Left lung (tissue), 4 donors: ENCODE measurements at regions not wholly inside any gene's neighbourhood (a gene's known extent, or its start where the extent isn't known, plus 50 kb on each side); places are given as distances from the start of the nearest gene placed in this dataset.
"Not testable (repeated sequence)": the region's sequence is repeated elsewhere in the genome, so short reads cannot be mapped to it uniquely, and the experiment has no call there.

Experiments
- ATAC-seq: fragments of 200-7000 bp; cut with Tn5 transposase; one replicate; pipeline ENCODE4 v1.9.1; 2020; ENCODE audit warnings: moderate library complexity
- DNase-seq, 4 donors: peaks; one replicate each; pipeline ENCODE4 v3.0.0-alpha.2; 2013 to 2020
- H3K27ac ChIP-seq, 2 donors: fragments of 200-600 bp; sonication (generic) in 1 of 2; one replicate each; pipeline versions ENCODE4 v1.5.0 to v1.8.0; 2020 to 2021
- H3K27me3 ChIP-seq, 2 donors: fragments of 200-600 bp; sonication (generic) in 1 of 2; one replicate each; pipeline versions ENCODE4 v1.5.0 to v1.8.0; 2020 to 2021
- H3K36me3 ChIP-seq, 2 donors: fragments of 200-600 bp; sonication (generic) in 1 of 2; one replicate each; pipeline versions ENCODE4 v1.5.0 to v1.8.0; 2020 to 2021
- H3K4me1 ChIP-seq, 2 donors: fragments of 200-600 bp; one replicate each; pipeline ENCODE4 v1.8.0; 2021
- H3K4me3 ChIP-seq, 2 donors: fragments of 200-600 bp; sonication (generic) in 1 of 2; one replicate each; pipeline versions ENCODE4 v1.5.0 to v1.8.0; 2020 to 2021; ENCODE audit warnings: mild to moderate bottlenecking in 1 of 2
- H3K9me3 ChIP-seq, 2 donors: fragments of 200-600 bp; sonication (generic) in 1 of 2; one replicate each; pipeline versions ENCODE4 v1.5.0 to v1.8.0; 2020 to 2021
- intact Hi-C, 2 donors: fragments of 100-400 bp; cut with DNase I; formaldehyde crosslinking; loops; one replicate each; pipeline versions ENCODE4 v1.11.2 to v1.14.2; 2022
- TF ChIP-seq, protein P1 (sequence below), 2 donors: fragments of 200-600 bp; sonication (generic) in 1 of 2; IDR thresholded peaks; one replicate each; pipeline versions ENCODE4 v1.5.0 to v1.8.0; 2021; ENCODE audit warnings: antibody characterized with exemption in 2 of 2
- donor health status: DM: no; HTN: yes; CAD: no.
- donor health status: DM: no; HTN: no; CAD: no.

DNA sequence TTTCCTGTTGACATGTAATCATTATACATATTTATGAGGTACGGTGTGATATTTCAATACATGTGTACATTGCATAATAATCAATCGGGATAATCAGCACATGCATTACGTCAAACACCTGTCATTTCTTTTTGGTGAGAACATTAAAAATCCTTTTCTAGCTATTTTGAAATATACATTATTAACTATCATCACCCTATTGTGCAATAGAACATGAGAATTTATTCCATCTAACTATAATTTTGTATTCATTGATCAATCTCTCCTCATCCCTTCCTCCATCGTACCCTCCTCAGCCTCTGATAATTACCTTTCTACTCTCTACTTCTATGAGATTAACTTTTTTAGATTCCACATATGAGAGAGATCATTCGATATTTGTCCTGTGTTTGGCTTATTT is 170.9 kb upstream of the GHR start:
- no peak for DNase-seq
- no peaks in the 10 kb centered on the region for H3K27me3 ChIP-seq
- TF ChIP-seq, protein P1, sequence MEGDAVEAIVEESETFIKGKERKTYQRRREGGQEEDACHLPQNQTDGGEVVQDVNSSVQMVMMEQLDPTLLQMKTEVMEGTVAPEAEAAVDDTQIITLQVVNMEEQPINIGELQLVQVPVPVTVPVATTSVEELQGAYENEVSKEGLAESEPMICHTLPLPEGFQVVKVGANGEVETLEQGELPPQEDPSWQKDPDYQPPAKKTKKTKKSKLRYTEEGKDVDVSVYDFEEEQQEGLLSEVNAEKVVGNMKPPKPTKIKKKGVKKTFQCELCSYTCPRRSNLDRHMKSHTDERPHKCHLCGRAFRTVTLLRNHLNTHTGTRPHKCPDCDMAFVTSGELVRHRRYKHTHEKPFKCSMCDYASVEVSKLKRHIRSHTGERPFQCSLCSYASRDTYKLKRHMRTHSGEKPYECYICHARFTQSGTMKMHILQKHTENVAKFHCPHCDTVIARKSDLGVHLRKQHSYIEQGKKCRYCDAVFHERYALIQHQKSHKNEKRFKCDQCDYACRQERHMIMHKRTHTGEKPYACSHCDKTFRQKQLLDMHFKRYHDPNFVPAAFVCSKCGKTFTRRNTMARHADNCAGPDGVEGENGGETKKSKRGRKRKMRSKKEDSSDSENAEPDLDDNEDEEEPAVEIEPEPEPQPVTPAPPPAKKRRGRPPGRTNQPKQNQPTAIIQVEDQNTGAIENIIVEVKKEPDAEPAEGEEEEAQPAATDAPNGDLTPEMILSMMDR (IDR thresholded peaks at IDR 0.05) = no peak
- no peaks in the 10 kb centered on the region for H3K36me3 ChIP-seq
- H3K4me3 ChIP-seq = no peak overlapping the region
- H3K9me3 ChIP-seq = no peaks in the 10 kb centered on the region
- no peak overlapping the region for H3K27ac ChIP-seq
- no peak for ATAC-seq
- intact Hi-C loops = no loop called here
- no peaks in the 10 kb centered on the region for H3K4me1 ChIP-seq

DNA sequence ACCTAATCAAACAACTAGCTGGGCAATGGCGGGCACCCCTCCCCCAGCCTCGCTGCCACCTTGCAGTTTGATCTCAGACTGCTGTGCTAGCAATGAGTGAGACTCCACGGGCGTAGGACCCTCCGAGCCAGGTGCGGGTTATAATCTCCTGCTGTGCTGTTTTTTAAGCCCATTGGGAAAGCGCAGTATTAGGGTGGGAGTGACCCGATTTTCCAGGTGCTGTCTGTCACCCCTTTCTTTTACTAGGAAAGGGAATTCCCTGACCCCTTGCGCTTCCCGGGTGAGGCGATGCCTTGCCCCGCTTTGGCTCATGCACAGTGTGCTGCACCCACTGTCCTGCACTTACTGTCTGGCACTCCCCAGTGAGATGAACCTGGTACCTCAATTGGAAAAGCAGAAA is 163.3 kb upstream of the GHR start:
- H3K9me3 ChIP-seq, H3K27me3 ChIP-seq, H3K4me1 ChIP-seq, H3K27ac ChIP-seq, ATAC-seq, H3K36me3 ChIP-seq, H3K4me3 ChIP-seq, intact Hi-C loops: not testable (repeated sequence)
- DNase-seq = peak in 1 of 4 donors; percentile 38

DNA sequence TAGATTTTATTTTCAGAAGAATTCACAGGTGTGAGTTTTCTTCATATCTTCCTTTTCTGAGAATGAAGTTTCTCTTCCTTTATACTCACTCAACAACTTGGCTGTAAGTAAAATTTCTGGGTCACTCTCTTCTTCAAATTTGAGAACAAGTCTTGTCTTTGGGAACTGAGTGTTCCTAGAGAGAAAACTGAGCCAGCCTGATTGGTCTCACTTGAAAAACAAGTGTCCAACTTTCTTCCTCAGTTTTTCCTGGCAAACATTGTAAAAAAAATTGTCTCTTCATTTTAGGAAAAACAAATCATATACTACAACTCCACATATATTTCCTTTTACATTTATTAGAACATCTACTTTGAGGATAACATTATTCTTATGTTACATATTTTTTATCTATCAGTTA is 156.1 kb upstream of the GHR start:
- no peaks in the 10 kb centered on the region for H3K27me3 ChIP-seq
- no peak for DNase-seq
- no peaks in the 10 kb centered on the region for H3K4me1 ChIP-seq
- H3K27ac ChIP-seq = no peak overlapping the region
- no peaks in the 10 kb centered on the region for H3K36me3 ChIP-seq
- intact Hi-C loops = no loop called here
- H3K4me3 ChIP-seq = no peak overlapping the region
- no peak for ATAC-seq
- H3K9me3 ChIP-seq = no peaks in the 10 kb centered on the region
- TF ChIP-seq, protein P1 (IDR thresholded peaks at IDR 0.05) = no peak

DNA sequence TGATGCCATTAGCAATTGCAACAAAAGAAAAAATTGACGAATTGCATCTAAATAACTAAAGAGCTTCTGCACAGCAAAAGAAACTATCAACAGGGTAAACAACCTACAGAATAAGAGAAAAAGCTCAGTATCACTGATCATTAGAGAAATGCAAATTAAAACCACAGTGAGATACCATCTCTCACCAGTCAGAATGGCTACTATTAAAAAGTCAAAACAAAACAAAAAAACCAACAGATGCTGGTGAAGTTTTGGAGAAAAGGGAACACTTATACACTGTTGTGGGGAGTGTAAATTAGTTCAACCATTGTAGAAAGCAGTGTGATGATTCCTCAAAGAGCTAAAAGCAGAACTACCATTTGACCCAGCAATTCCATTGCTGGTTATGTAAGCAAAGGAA is 155.1 kb upstream of the GHR start:
- H3K4me1 ChIP-seq, H3K9me3 ChIP-seq, H3K27me3 ChIP-seq, H3K36me3 ChIP-seq, intact Hi-C loops, H3K27ac ChIP-seq, H3K4me3 ChIP-seq, DNase-seq, ATAC-seq: not testable (repeated sequence)

DNA sequence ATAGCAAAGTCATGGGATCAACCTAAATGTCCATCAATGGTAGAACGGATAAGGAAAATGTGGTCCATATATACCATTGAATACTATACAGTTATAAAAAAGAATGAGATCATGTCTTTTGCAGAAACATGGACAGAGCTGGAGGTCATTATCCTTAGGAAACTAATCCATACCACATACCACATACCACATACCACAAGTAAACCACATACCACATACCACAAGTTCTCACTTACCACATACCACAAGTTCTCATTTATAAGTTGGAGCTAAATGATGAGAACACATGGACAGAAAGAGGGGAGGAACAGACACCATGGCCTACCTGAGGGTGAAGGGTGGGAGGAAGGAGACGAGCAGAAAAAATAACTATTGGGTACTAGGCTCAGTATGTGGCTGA is 154.6 kb upstream of the GHR start:
- H3K36me3 ChIP-seq = no peaks in the 10 kb centered on the region
- TF ChIP-seq, protein P1 (IDR thresholded peaks at IDR 0.05) = no peak
- H3K27ac ChIP-seq = no peak overlapping the region
- no peaks in the 10 kb centered on the region for H3K9me3 ChIP-seq
- no peak overlapping the region for H3K4me3 ChIP-seq
- no peaks in the 10 kb centered on the region for H3K4me1 ChIP-seq
- ATAC-seq (no peak), DNase-seq (no peak)
- no peaks in the 10 kb centered on the region for H3K27me3 ChIP-seq
- intact Hi-C loops = no loop called here

DNA sequence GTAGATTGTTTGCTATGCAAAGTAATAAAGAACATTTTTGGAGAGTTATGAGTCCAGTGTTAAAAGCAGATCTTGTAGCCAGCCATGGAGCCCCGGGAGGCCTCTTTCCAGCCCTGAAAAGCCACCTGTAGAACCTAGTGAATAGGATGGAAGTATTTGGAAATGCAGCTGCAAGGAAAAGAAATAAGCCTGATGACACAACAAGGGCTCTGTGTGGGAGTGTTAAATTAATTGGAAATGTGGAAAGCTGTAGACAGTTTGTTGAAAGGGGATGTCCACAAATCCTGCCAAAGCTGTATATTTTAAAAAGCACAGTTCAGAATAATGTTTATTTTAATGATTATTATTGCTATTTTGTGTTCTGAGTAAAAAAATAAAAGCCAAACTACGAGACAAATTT is 152.5 kb upstream of the GHR start:
- no peak overlapping the region for H3K4me3 ChIP-seq
- H3K36me3 ChIP-seq = no peaks in the 10 kb centered on the region
- H3K4me1 ChIP-seq = no peaks in the 10 kb centered on the region
- TF ChIP-seq, protein P1 (IDR thresholded peaks at IDR 0.05) = no peak
- H3K27me3 ChIP-seq = no peaks in the 10 kb centered on the region
- no peak for ATAC-seq
- no peak for DNase-seq
- no peak overlapping the region for H3K27ac ChIP-seq
- intact Hi-C loops = no loop called here
- H3K9me3 ChIP-seq = no peaks in the 10 kb centered on the region
